ENCODE measurements at regions not wholly inside any gene's neighbourhood (a gene's known extent, or its start where the extent isn't known, plus 50 kb on each side); places are given as distances from the start of the nearest gene placed in this dataset.
"Not testable (repeated sequence)": the region's sequence is repeated elsewhere in the genome, so short reads cannot be mapped to it uniquely, and the experiment has no call there.

DNA sequence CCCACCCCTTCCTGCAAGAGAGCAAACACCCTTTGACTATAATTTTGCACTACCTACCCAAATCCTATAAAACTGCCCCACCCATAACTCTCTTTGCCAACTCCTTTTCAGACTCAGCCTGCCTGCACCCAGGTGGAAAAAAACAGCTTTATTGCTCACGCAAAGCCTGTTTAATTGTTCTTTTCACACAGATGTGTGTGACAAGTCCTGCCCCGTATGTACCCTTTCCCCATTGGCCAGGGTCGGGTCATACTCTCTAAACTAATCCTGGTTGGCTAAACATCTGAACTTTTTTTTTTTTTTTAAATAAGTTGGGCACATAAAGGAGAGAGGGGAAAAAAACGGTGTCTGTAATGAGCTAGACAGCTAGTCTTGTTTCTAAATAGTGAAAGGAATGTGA lies 1500.6 kb downstream of the CDY2B start:
- TF ChIP-seq, protein P1, sequence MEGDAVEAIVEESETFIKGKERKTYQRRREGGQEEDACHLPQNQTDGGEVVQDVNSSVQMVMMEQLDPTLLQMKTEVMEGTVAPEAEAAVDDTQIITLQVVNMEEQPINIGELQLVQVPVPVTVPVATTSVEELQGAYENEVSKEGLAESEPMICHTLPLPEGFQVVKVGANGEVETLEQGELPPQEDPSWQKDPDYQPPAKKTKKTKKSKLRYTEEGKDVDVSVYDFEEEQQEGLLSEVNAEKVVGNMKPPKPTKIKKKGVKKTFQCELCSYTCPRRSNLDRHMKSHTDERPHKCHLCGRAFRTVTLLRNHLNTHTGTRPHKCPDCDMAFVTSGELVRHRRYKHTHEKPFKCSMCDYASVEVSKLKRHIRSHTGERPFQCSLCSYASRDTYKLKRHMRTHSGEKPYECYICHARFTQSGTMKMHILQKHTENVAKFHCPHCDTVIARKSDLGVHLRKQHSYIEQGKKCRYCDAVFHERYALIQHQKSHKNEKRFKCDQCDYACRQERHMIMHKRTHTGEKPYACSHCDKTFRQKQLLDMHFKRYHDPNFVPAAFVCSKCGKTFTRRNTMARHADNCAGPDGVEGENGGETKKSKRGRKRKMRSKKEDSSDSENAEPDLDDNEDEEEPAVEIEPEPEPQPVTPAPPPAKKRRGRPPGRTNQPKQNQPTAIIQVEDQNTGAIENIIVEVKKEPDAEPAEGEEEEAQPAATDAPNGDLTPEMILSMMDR (IDR thresholded peaks at IDR 0.05): not testable (repeated sequence)
- not testable (repeated sequence) for TF ChIP-seq POLR2A (IDR thresholded peaks at IDR 0.05)

All from adrenal gland (tissue), 5 donors.